Gastroesophageal sphincter (tissue), 4 donors: ENCODE measurements at regions not wholly inside any gene's neighbourhood (a gene's known extent, or its start where the extent isn't known, plus 50 kb on each side); places are given as distances from the start of the nearest gene placed in this dataset.

Experiments
- ATAC-seq: fragments of 150-250 bp; one replicate; pipeline ENCODE4 v1.9.1; 2016; ENCODE audit warnings: mild to moderate bottlenecking, moderate library complexity
- H3K27ac ChIP-seq, 4 donors: fragments of 200-600 bp; sonication (generic) in 3 of 4; 1 replicate in 3 of 4; 2 replicates in 1 of 4; pipeline ENCODE4 v1.5.1; 2016 to 2019
- H3K27me3 ChIP-seq: fragments of 200-600 bp; sonication (generic); one replicate; pipeline ENCODE4 v1.5.1; 2019
- H3K36me3 ChIP-seq, 2 donors: fragments of 200-600 bp; sonication (generic); one replicate each; pipeline ENCODE4 v1.5.1; 2019; ENCODE audit warnings: control low read depth in 1 of 2
- H3K4me1 ChIP-seq, 3 donors: fragments of 200-600 bp; sonication (generic); 1 replicate in 2 of 3; 2 replicates in 1 of 3; pipeline ENCODE4 v1.5.1; 2016 to 2019; ENCODE audit warnings: control low read depth in 2 of 3
- H3K4me3 ChIP-seq, 2 donors: fragments of 200-600 bp; sonication (generic); one replicate each; pipeline ENCODE4 v1.5.1; 2019; ENCODE audit warnings: mild to moderate bottlenecking in 1 of 2, moderate library complexity in 1 of 2
- H3K9me3 ChIP-seq, 3 donors: fragments of 200-600 bp; sonication (generic); one replicate each; pipeline ENCODE4 v1.5.1; 2017 to 2019; ENCODE audit warnings: control low read depth in 2 of 3
- EP300 ChIP-seq: sonication (generic); formaldehyde crosslinking; IDR thresholded peaks from one replicate; pipeline ENCODE4 v1.6.1; 2017; ENCODE audit warnings: antibody characterized with exemption, mild to moderate bottlenecking
- POLR2A ChIP-seq, 2 donors: fragments of 450-650 bp; IDR thresholded peaks; one replicate each; pipeline ENCODE4 v1.6.1; 2017; ENCODE audit warnings: antibody characterized with exemption in 2 of 2, mild to moderate bottlenecking in 2 of 2, moderate library complexity in 1 of 2
- POLR2AphosphoS5 ChIP-seq: sonication (generic); formaldehyde crosslinking; IDR thresholded peaks from one replicate; pipeline ENCODE4 v1.6.1; 2017; ENCODE audit warnings: antibody characterized with exemption
- WGBS, 2 donors: methylation state at CpG; one replicate each; pipeline ENCODE4 v1.1.5; 2018; ENCODE audit warnings: low coverage in 1 of 2; 5-methylcytosine and 5-hydroxymethylcytosine counted together
- TF ChIP-seq, protein P1 (sequence below), 4 experiments: fragments of 200-600 bp in 2 of 4; fragments of 450-650 bp in 2 of 4; sonication (generic) in 1 of 4; IDR thresholded peaks; one replicate each; pipeline ENCODE4 v1.5.1; 2017 to 2019; ENCODE audit warnings: antibody characterized with exemption in 4 of 4, mild to moderate bottlenecking in 2 of 4, moderate library complexity in 2 of 4

- H3K9me3 ChIP-seq = no peaks in the 10 kb centered on the region
- H3K27me3 ChIP-seq = no peaks in the 10 kb centered on the region
- H3K4me1 ChIP-seq = no peaks in the 10 kb centered on the region
- H3K27ac ChIP-seq = no peak overlapping the region
- H3K36me3 ChIP-seq = no peaks in the 10 kb centered on the region
- 43 to 70% methylated on average over 6 to 8 of the region's 9 CpGs for WGBS, 2 donors
- H3K4me3 ChIP-seq = no peak overlapping the region
- ATAC-seq = no peak
- TF ChIP-seq, protein P1, sequence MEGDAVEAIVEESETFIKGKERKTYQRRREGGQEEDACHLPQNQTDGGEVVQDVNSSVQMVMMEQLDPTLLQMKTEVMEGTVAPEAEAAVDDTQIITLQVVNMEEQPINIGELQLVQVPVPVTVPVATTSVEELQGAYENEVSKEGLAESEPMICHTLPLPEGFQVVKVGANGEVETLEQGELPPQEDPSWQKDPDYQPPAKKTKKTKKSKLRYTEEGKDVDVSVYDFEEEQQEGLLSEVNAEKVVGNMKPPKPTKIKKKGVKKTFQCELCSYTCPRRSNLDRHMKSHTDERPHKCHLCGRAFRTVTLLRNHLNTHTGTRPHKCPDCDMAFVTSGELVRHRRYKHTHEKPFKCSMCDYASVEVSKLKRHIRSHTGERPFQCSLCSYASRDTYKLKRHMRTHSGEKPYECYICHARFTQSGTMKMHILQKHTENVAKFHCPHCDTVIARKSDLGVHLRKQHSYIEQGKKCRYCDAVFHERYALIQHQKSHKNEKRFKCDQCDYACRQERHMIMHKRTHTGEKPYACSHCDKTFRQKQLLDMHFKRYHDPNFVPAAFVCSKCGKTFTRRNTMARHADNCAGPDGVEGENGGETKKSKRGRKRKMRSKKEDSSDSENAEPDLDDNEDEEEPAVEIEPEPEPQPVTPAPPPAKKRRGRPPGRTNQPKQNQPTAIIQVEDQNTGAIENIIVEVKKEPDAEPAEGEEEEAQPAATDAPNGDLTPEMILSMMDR (IDR thresholded peaks at IDR 0.05) = no peak
- TF ChIP-seq POLR2A (IDR thresholded peaks at IDR 0.05) = no peak
- TF ChIP-seq POLR2AphosphoS5 = no peak
- TF ChIP-seq EP300 = no peak
These were observed 138.4 kb upstream of the CCDC68 start for GRCh38 chr18:55097456-55098170.

- no peak overlapping the region for H3K27ac ChIP-seq
- H3K4me3 ChIP-seq = no peak overlapping the region
- 66 to 70% methylated on average over 9 to 10 of the region's 10 CpGs for WGBS, 2 donors
- no peaks in the 10 kb centered on the region for H3K36me3 ChIP-seq
- TF ChIP-seq, protein P1 (IDR thresholded peaks at IDR 0.05) = peak in 1 of 4 experiments; percentile 37
- TF ChIP-seq POLR2AphosphoS5 = no peak
- H3K27me3 ChIP-seq = no peaks in the 10 kb centered on the region
- no peaks in the 10 kb centered on the region for H3K4me1 ChIP-seq
- no peaks in the 10 kb centered on the region for H3K9me3 ChIP-seq
- ATAC-seq = no peak
These were observed 137.1 kb upstream of the CCDC68 start for GRCh38 chr18:55096263-55096951.

- no peak for ATAC-seq
- 56 to 61% methylated on average over 3 of the region's 3 CpGs for WGBS, 2 donors
These were observed 136.3 kb upstream of the CCDC68 start for GRCh38 chr18:55095584-55095983.

GRCh38 chr18:55093808-55094207 lies 134.5 kb upstream of the CCDC68 start:
- Histone ChIP-seq H3K36me3 (no peaks in the 10 kb centered on the region), H3K4me1 (no peaks in the 10 kb centered on the region), H3K4me3 (no peak overlapping the region), H3K27me3 (no peaks in the 10 kb centered on the region), H3K27ac (no peak overlapping the region), H3K9me3 (no peaks in the 10 kb centered on the region)
- ATAC-seq = no peak
- TF ChIP-seq POLR2A (IDR thresholded peaks at IDR 0.05) (no peak), POLR2AphosphoS5 (no peak), EP300 (no peak)
- TF ChIP-seq, protein P1 (IDR thresholded peaks at IDR 0.05) = no peak

More at GRCh38 chr18:55095584-55095983, 136.3 kb upstream of the CCDC68 start:
- Histone ChIP-seq H3K27ac (no peak overlapping the region), H3K4me3 (no peak overlapping the region), H3K36me3 (no peaks in the 10 kb centered on the region), H3K9me3 (no peaks in the 10 kb centered on the region), H3K4me1 (no peaks in the 10 kb centered on the region), H3K27me3 (no peaks in the 10 kb centered on the region)
- TF ChIP-seq POLR2AphosphoS5 (no peak), EP300 (no peak), POLR2A (IDR thresholded peaks at IDR 0.05) (no peak)
- TF ChIP-seq, protein P1 (IDR thresholded peaks at IDR 0.05) = no peak

DNA sequence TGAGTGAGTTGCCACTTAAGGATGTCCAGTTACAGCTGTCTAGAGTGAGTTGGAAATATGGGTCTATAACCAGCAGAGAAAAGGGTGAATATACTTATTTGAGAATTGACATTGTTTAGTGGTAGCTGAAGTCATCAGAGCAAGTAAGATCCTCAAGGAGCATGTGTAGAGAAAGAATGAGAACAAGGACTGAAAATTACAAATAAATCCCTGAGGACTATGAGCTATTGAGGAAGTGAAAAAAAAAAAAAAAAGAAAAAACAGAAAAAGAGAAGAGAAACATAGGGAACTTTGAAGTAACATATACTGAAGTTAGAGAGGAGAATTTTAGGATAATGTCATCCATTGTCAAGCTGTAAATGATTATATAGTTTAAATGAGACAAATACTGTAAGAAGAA lies 134.0 kb upstream of the CCDC68 start:
- Histone ChIP-seq H3K4me1 (no peaks in the 10 kb centered on the region), H3K27me3 (no peaks in the 10 kb centered on the region), H3K9me3 (no peaks in the 10 kb centered on the region), H3K27ac (no peak overlapping the region), H3K36me3 (no peaks in the 10 kb centered on the region), H3K4me3 (no peak overlapping the region)
- no peak for ATAC-seq
- TF ChIP-seq, protein P1 (IDR thresholded peaks at IDR 0.05) = no peak
- TF ChIP-seq POLR2AphosphoS5 = no peak
- no peak for TF ChIP-seq EP300
- TF ChIP-seq POLR2A (IDR thresholded peaks at IDR 0.05) = no peak
